ENCODE measurements at regions not wholly inside any gene's neighbourhood (a gene's known extent, or its start where the extent isn't known, plus 50 kb on each side); places are given as distances from the start of the nearest gene placed in this dataset.
A peak's percentile ranks its signal among the peaks of the same experiment; 100 is the strongest.

DNA sequence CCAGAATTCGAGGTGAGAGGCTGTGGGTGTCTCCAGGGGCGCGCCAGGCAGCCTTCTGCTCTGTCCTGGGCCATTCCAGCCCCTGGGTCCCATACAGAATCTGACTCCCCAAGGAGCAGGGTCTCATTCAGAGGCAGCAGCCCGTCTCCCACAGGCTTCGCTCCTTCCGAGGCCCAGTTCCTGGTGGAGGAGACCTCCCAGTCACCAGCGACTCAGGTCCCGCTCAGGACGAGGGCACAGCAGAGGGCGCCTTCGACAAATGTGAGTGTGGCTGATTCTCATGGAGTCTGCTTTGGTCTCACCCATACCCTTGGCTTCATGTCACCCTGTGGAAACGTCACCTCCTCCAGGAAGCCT, 81.8 kb upstream of the GPR26 start:
- ChIA-PET POLR2A (no interaction called here), CTCF (ENCODE audit: low intra/inter-chr PET ratio, low total read pairs) (interaction anchor here (3.7 kb wide), 1 partner anchor 382 kb away, joined by 64 read pairs; no protein-coding TSS in a partner anchor)
- ATAC-seq (no peak), FAIRE-seq (no peak), DNase-seq (ENCODE audit: low spot score) (no peak)
- no peak overlapping the region for H3K9ac ChIP-seq (ENCODE audit: insufficient read depth, low read depth, low read length)
- H3K36me3 ChIP-seq (replicated peaks in 1 of 2; ENCODE audit: control insufficient read depth in 1 of 2, insufficient read depth in 2 of 2, low read length in 2 of 2): no peaks in the 10 kb centered on the region
- in situ Hi-C loops (cut with HindIII; ENCODE audit: extremely low pct_ligation_motif_present, low pct_unique_long_range_greater_than_20kb) (loop anchor here (5.0 to 10.0 kb wide), 2 partner anchors 383 to 800 kb away; no protein-coding TSS in a partner anchor), intact Hi-C loops (cut with micrococcal nuclease; ENCODE audit: unreplicated experiment) (no loop called here)
- no peaks in the 10 kb centered on the region for H3K9me3 ChIP-seq (ENCODE audit: low read length)
- no peaks in the 10 kb centered on the region for H4K20me1 ChIP-seq (ENCODE audit: insufficient read depth, low read length)
- H3K27ac ChIP-seq (ENCODE audit: extremely low read length, insufficient read depth, low read length): no peak overlapping the region
- TF ChIP-seq, protein P1, sequence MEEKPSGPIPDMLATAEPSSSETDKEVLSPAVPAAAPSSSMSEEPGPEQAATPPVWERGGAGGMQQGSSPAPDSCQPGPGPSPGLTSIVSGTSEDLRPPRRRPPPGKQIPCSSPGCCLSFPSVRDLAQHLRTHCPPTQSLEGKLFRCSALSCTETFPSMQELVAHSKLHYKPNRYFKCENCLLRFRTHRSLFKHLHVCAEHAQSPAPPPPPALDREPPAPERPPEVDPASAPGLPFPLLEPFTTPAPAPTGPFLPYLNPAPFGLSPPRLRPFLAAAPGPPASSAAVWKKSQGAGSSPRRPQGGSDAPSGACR (CRISPR knock-in tag; IDR thresholded peaks at IDR 0.05): no peak
- TF ChIP-seq ZNF83 (CRISPR knock-in tag; IDR thresholded peaks at IDR 0.05; ENCODE audit: borderline replicate concordance): no peak
- TF ChIP-seq ZNF207 (IDR thresholded peaks at IDR 0.05; ENCODE audit: borderline replicate concordance): no peak
- no peak for TF ChIP-seq RAD21 (CRISPR knock-in tag; IDR thresholded peaks at IDR 0.05)
- no peak for TF ChIP-seq JUND (CRISPR knock-in tag; IDR thresholded peaks at IDR 0.05)
- TF ChIP-seq, protein P2, sequence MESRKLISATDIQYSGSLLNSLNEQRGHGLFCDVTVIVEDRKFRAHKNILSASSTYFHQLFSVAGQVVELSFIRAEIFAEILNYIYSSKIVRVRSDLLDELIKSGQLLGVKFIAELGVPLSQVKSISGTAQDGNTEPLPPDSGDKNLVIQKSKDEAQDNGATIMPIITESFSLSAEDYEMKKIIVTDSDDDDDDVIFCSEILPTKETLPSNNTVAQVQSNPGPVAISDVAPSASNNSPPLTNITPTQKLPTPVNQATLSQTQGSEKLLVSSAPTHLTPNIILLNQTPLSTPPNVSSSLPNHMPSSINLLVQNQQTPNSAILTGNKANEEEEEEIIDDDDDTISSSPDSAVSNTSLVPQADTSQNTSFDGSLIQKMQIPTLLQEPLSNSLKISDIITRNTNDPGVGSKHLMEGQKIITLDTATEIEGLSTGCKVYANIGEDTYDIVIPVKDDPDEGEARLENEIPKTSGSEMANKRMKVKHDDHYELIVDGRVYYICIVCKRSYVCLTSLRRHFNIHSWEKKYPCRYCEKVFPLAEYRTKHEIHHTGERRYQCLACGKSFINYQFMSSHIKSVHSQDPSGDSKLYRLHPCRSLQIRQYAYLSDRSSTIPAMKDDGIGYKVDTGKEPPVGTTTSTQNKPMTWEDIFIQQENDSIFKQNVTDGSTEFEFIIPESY (CRISPR knock-in tag; IDR thresholded peaks at IDR 0.05): peak; percentile 16; the same call in 1 of the 2 replicates
- TF ChIP-seq, protein P3, sequence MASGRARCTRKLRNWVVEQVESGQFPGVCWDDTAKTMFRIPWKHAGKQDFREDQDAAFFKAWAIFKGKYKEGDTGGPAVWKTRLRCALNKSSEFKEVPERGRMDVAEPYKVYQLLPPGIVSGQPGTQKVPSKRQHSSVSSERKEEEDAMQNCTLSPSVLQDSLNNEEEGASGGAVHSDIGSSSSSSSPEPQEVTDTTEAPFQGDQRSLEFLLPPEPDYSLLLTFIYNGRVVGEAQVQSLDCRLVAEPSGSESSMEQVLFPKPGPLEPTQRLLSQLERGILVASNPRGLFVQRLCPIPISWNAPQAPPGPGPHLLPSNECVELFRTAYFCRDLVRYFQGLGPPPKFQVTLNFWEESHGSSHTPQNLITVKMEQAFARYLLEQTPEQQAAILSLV (CRISPR knock-in tag; IDR thresholded peaks at IDR 0.05; ENCODE audit: borderline replicate concordance): no peak
- TF ChIP-seq, protein P4, sequence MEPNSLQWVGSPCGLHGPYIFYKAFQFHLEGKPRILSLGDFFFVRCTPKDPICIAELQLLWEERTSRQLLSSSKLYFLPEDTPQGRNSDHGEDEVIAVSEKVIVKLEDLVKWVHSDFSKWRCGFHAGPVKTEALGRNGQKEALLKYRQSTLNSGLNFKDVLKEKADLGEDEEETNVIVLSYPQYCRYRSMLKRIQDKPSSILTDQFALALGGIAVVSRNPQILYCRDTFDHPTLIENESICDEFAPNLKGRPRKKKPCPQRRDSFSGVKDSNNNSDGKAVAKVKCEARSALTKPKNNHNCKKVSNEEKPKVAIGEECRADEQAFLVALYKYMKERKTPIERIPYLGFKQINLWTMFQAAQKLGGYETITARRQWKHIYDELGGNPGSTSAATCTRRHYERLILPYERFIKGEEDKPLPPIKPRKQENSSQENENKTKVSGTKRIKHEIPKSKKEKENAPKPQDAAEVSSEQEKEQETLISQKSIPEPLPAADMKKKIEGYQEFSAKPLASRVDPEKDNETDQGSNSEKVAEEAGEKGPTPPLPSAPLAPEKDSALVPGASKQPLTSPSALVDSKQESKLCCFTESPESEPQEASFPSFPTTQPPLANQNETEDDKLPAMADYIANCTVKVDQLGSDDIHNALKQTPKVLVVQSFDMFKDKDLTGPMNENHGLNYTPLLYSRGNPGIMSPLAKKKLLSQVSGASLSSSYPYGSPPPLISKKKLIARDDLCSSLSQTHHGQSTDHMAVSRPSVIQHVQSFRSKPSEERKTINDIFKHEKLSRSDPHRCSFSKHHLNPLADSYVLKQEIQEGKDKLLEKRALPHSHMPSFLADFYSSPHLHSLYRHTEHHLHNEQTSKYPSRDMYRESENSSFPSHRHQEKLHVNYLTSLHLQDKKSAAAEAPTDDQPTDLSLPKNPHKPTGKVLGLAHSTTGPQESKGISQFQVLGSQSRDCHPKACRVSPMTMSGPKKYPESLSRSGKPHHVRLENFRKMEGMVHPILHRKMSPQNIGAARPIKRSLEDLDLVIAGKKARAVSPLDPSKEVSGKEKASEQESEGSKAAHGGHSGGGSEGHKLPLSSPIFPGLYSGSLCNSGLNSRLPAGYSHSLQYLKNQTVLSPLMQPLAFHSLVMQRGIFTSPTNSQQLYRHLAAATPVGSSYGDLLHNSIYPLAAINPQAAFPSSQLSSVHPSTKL (CRISPR knock-in tag; IDR thresholded peaks at IDR 0.05): no peak
- TF ChIP-seq, protein P5, sequence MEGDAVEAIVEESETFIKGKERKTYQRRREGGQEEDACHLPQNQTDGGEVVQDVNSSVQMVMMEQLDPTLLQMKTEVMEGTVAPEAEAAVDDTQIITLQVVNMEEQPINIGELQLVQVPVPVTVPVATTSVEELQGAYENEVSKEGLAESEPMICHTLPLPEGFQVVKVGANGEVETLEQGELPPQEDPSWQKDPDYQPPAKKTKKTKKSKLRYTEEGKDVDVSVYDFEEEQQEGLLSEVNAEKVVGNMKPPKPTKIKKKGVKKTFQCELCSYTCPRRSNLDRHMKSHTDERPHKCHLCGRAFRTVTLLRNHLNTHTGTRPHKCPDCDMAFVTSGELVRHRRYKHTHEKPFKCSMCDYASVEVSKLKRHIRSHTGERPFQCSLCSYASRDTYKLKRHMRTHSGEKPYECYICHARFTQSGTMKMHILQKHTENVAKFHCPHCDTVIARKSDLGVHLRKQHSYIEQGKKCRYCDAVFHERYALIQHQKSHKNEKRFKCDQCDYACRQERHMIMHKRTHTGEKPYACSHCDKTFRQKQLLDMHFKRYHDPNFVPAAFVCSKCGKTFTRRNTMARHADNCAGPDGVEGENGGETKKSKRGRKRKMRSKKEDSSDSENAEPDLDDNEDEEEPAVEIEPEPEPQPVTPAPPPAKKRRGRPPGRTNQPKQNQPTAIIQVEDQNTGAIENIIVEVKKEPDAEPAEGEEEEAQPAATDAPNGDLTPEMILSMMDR (CRISPR knock-in tag; IDR thresholded peaks at IDR 0.05): peak; percentile 12; the same call in 1 of the 2 replicates
- 78% methylated on average over 6 of the region's 12 CpGs for WGBS (ENCODE audit: low lambda C conversion rate)
- H3K4me3 ChIP-seq (replicated peaks in 1 of 3; ENCODE audit: insufficient read depth in 1 of 3, low read depth in 2 of 3, low read length in 3 of 3): no peak overlapping the region
- no peak overlapping the region for H3K4me2 ChIP-seq (ENCODE audit: low read depth, low read length)
- H3K4me1 ChIP-seq (ENCODE audit: insufficient read depth, low read length): peaks cover 7% of the 10 kb centered on the region; the same call in 1 of the 2 replicates
- no peak overlapping the region for H2AFZ ChIP-seq (ENCODE audit: low read length)
- peaks cover 4 to 15% of the 10 kb centered on the region in 2 experiments; a peak in 3 of 5 replicates for H3K27me3 ChIP-seq (ENCODE audit: control insufficient read depth in 1 of 2, insufficient read depth in 2 of 2, low read length in 2 of 2)
- BruUV-seq (replicated peaks): no TSS peak
- H3K79me2 ChIP-seq (ENCODE audit: insufficient read depth, low read length): no peaks in the 10 kb centered on the region

Data from HepG2 (cell line).